NOMO-1 treated with DMSO at 0.1 percent for 48 hours (cell line): ENCODE measurements at regions not wholly inside any gene's neighbourhood (a gene's known extent, or its start where the extent isn't known, plus 50 kb on each side); places are given as distances from the start of the nearest gene placed in this dataset.
"Not testable (repeated sequence)": the region's sequence is repeated elsewhere in the genome, so short reads cannot be mapped to it uniquely, and the experiment has no call there.

Experiments used
- DNase-seq: peaks from one replicate; lab custom pipeline; 2025; ENCODE audit not compliant: unreplicated experiment; lab: John Stamatoyannopoulos, UW

DNA sequence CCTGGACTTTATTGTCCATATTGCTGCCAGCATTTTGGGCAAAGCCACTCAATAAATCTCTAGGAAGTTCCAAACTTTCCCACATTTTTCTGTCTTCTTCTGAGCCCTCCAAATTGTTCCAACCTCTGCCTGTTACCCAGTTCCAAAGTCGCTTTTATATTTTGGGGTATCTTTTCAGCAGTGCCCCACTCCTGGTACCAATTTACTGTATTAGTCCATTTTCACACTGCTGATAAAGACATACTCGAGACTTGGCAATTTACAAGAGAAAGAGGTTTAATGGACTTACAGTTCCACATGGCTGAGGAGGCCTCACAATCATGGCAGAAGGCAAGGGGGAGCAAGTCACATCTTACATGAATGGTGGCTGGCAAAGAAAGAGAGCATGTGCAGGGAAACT is 53.4 kb downstream of the AHSP start:
- DNase-seq = not testable (repeated sequence)

- not testable (repeated sequence) for DNase-seq
These were observed 74.2 kb downstream of the AHSP start for GRCh38 chr16:31601737-31602384.

DNA sequence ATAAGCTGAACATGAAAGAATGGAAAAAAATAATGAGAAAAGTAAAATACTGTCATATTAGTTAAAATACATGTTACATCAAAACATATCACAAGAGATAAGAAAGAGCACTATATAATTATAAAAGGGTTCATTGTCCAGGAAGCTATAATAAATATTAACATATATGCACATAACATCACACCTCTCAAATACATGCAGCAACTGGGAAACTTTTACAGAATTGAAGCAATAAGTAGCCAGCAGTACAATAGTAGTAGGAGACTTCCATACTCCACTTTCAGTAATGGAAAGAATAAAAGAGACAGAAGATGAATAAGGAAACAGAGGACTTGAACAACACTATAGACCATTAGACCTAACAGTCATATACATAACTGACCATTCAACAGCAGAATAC is 90.4 kb downstream of the AHSP start:
- no peak for DNase-seq

- no peak for DNase-seq
These were observed 108.7 kb downstream of the AHSP start for GRCh38 chr16:31636433-31636832.

DNA sequence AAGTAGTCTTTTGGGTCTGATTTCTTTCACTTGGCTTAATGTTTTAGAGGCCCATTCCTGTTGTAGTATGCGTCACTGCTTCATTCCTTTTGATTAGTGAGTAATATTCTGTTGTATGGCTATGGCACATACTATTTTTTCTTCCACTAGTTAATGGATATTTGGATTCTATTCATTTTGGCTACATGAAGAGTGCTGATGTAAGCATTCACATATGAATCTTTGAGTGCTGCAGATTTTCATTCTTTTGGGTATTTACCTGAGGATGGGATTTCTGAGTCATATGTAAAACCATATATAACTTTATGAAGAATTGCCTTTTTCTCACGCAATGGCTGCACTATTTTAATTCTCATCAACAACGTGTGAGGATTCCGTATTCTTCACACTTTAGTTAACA is 113.6 kb downstream of the AHSP start:
- DNase-seq = no peak

DNA sequence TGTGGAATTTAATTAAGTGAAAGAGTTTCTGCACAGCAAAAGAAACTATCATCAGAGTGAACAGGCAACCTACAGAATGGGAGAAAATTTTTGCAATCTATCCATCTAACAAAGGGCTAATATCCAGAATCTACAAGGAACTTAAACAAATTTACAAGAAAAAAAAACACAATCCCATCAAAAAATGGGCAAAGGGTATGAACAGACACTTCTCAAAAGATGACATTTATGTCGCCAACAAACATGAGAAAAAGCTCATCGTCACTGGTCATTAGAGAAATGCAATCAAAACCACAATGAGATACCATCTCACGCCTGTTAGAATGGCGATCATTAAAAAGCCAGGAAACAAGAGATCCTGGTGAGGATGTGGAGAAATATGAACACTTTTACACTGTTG is 128.0 kb downstream of the AHSP start:
- DNase-seq = not testable (repeated sequence)

GRCh38 chr16:31664683-31665482 is 137.2 kb downstream of the AHSP start:
- no peak for DNase-seq

- DNase-seq = no peak
These were observed 147.0 kb downstream of the AHSP start for GRCh38 chr16:31674686-31675085.

GRCh38 chr16:31676731-31677130 is 149.0 kb downstream of the AHSP start:
- DNase-seq = no peak

DNA sequence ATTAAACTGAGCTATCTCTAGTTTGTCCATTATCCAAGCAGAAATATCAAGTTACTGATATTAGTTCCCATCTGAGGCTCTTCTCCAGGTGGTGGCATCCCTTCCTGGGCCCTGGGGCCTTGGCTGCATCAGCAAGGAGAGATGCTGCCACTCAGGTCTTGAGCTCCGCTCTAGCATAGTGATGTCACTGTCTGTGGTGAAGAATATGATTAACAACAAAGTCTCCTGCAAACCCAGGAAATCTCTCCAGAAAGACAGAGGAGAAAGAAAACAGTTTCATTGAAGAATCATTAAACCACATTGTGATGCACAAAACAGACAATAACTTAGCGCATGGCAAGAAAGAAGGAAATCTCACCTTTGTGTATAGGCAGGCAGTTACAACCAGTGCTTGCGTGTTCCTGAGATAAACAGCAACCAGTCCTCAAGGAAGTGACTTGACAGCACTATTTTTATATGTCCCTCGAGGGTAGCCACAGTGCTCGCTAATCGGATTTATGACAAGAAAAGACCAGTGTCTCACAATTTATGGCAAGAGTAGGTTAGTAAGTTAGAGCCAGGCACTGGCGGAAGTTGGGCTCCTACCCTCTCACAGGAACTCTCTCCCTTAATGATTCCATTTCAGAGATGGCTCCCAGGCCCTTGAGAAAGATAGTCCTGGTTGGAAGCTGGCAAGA is 151.1 kb downstream of the AHSP start:
- DNase-seq = no peak

DNA sequence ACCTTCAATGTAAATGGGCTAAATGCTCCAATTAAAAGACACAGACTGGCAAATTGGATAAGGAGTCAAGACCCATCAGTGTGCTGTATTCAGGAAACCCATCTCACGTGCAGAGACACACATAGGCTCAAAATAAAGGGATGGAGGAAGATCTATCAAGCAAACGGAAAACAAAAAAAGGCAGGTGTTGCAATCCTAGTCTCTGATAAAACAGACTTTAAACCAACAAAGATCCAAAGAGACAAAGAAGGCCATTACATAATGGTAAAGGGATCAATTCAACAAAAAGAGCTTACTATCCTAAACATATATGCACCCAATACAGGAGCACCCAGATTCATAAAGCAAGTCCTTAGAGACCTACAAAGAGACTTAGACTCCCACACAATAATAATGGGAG is 161.6 kb downstream of the AHSP start:
- DNase-seq = not testable (repeated sequence)

DNA sequence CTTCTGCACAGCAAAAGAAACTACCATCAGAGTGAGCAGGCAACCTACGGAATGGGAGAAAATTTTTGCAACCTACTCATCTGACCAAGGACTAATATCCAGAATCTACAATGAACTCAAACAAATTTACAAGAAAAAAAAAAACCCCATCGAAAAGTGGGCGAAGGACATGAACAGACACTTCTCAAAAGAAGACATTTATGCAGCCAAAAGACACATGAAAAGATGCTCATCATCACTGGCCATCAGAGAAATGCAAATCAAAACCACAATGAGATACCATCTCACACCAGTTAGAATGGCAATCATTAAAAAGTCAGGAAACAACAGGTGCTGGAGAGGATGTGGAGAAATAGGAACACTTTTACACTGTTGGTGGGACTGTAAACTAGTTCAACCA is 164.6 kb downstream of the AHSP start:
- DNase-seq = not testable (repeated sequence)

DNA sequence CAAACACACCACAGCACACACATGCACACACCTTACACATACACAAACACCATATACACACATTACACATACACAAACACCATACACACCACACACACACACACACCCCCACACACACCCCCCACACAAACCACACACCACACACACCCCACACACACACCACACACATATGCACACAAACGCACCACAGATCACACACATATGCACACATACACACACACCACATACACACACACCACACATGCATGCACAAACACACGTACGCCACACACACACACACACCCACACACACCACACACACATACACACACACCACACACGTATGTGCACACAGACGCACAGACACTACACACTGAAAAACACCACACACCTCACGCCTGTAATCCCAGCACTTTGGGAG is 166.0 kb downstream of the AHSP start:
- no peak for DNase-seq

DNA sequence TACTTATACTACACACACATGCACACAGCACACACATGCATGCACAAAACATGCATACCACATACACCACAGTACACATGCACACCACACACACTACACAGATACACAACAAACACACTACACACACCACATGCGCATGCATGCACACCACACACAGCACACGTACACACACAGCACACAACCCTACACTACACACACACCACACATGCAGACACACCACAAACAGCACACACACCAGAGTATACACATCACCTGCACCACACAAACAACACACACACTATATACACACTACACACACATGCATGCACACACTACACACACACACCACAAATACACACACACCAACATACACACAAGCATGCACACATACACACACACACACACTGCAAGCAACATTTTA is 166.8 kb downstream of the AHSP start:
- no peak for DNase-seq

DNA sequence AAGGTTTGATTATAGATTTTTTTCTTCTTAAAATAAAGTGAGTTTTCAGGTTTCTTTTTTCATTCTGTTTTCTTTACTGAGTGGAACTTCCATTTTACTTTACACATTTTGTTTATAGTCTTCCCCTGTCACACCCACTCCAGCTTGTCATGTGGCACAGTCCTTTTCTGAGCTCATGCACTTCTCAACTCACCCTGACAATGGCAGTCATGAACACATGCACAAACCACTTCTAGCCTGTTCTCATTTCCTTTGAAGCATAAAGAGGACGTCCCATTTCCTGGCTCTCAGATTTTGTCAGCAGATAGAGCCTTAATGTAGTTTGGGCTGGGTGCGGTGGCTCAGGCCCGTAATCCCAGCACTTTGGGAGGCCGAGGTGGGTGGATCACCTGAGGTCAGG is 168.0 kb downstream of the AHSP start:
- DNase-seq = peak; percentile 21

DNA sequence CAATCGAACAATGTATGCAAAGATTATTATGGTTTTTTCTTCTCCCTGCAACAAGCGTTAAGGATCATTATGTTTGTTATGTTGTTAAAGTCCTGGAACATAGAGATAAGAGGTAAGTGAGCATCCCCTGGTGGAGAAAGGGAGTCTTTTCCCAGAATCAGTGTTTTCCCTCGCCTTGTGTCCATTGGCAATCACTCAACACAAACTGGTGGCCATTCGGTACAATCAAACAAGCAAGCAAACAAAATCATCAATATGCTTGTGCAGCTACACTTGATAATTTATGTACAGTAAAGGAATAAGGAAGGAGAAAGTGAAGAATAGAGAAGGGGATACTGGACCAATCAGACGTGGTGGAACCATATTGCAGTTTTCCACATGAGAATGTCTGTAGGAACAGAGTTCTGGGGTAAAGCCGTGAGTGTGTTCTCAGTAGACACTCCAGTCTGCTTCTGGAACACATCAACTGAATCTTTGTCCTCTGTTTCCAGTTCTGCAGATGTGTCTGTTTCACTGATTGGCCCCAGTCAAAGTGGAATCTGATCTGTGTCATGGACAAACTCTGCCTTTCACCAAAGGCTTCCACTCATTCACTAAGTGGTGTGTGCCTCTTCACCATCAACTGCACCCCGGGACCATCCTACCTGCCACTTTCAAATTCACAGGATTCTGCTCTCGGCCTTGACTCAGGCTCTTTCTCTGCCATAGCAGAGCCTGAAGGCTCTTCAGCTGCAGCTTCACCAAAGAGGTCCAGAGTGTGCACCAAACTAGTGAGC is 169.5 kb downstream of the AHSP start:
- DNase-seq = peak; percentile 16

DNA sequence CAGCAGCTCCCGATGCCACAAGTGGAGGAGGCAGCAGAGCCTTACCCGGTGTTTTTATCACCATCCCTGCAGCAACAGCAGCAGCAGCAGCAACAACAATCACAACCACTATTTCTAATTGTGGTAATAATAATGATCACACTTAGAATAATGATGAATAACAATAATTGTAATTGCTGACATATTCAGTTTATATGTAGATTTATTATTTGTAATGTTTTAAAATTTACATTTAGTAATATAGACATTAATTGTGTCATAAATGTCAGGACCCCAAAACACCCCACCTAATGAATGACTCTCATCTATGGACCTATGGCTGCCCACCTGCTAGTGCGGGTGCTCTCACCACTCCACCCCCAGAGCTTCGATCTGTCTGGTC is 170.0 kb downstream of the AHSP start:
- no peak for DNase-seq

DNA sequence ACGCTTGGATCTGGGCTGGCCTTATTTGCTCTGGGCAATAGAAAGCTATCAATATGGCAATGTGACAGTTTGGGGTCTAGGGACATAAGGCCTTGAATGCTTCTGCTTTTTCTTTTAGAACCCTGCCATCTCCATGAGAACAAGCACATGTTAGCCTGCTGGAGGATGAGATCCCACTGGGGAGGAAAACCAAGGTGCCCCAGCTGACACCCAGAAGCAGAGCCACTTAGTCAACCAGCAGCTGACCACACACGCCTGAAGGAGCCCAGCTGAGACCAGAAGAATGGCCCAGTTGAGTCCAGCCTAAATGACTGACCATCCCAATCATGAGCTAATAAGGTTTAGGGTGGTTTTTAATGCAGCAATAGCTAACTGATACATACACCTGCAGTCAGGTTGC is 171.2 kb downstream of the AHSP start:
- no peak for DNase-seq

GRCh38 chr16:31699601-31700000 is 171.9 kb downstream of the AHSP start:
- DNase-seq = no peak

DNA sequence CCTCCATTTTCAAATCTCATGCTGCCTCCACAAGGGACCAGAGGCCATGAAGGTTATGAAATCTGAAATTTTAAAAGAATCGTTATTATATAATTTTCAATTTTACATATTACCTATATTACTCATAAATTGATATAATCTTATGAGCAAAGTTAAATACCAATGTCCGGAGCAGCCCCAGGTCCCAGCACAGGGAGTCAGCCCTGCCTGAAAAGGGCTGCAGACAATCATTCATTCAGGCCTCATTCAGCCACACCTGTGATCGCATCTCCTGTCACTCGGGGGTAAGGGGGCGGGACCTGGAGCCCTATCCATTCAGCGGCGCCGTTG is 172.5 kb downstream of the AHSP start:
- DNase-seq = no peak

DNA sequence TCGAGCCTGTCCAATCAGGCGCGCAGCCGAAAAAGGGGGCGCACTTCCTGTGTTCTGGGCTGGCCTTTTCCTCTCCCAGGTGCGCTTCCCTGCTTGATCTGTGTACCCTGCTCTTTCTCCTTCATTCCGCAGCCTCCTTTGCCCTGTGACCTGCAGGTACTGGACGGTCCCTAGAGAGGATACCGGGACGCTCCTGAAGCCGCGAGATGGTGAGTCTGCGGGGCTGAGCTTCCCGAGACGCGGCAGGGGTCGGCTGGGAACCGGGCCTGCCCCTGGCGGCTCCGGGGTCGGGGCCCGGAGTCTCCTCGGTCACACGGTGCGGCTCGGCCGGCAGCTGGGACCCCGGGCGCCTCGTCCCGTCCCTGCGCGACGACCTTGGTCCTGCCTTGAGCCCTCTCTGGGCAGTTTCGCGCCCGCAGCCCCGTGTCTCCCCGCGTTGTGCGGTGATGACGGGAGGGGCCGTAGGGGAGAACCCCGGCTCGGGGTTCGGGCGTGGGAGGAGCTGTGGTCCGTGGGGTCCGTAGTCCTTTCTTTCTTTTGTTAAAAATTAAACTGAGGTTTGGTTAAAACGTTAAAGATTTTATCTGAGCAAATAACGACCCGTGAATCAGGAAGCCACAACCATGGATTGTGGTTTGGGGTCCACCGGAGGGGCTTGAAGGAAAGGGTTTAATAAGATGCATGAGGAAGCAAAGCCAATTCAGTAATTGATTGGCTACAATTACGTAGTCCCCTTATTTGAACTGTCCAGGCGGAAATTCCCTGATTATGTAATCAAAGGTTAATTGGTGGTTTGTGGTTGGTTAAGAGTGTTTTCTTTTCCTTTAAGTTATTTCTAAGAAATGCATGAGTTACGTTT is 172.8 kb upstream of the ZNF267 start:
- DNase-seq = peak; percentile 67
